ENCODE measurements at regions not wholly inside any gene's neighbourhood (a gene's known extent, or its start where the extent isn't known, plus 50 kb on each side); places are given as distances from the start of the nearest gene placed in this dataset.

DNA sequence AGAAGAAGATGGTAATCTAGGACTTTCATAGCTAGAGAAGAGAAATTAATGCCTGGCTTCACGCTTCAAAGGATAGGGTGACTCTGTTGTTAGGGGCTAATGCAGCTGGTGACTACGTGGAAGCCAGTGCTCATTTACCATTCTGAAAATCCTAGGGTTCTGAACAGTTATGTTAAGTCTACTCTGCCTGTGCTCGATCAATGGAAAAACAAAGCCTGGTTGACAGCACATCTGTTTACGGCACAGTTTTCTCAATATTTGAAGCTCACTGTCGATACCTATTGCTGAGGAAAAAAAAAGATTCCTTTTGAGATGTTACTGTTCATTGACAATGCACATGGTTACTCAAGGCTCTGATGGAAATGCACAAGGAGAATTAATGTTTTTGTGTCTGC is 182.6 kb upstream of the NUDT6 start:
- DNase-seq (ENCODE audit: insufficient read length) (no peak), FAIRE-seq (no peak)
- TF ChIP-seq TAF1 (IDR thresholded peaks at IDR 0.05; ENCODE audit: borderline replicate concordance, low read depth, low read length) (no peak), POLR2A (IDR thresholded peaks at IDR 0.05; ENCODE audit: low read depth, low read length) (no peak), POLR2AphosphoS5 (IDR thresholded peaks at IDR 0.05; ENCODE audit: low read depth, low read length) (no peak)

DNA sequence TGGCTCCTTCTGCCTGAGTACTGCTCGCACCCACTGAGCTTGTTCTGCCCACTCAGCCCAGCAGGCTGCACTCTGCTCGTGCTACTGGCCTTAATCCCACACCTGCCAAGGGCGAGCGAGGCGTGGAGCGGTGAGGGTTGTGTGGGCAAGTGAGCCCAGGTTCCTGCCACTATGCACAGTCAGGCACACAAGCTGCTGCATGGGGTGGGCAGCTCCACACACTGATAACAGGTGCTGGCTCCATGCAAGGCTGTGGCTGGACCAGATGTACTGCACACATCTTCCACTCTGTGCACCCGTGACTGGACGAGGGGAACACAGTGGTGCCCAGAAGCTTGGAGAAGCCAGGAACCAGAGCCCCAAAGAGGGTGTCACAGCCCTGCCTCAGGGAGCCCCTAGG is 184.3 kb upstream of the NUDT6 start:
- no peak for TF ChIP-seq POLR2AphosphoS5 (IDR thresholded peaks at IDR 0.05; ENCODE audit: low read depth, low read length)
- TF ChIP-seq TAF1 (IDR thresholded peaks at IDR 0.05; ENCODE audit: borderline replicate concordance, low read depth, low read length): no peak
- no peak for TF ChIP-seq POLR2A (IDR thresholded peaks at IDR 0.05; ENCODE audit: low read depth, low read length)
- no peak for DNase-seq (ENCODE audit: insufficient read length)
- FAIRE-seq: no peak

- DNase-seq (ENCODE audit: insufficient read length): no peak
- no peak for FAIRE-seq
- TF ChIP-seq TAF1 (IDR thresholded peaks at IDR 0.05; ENCODE audit: borderline replicate concordance, low read depth, low read length): no peak
- no peak for TF ChIP-seq POLR2A (IDR thresholded peaks at IDR 0.05; ENCODE audit: low read depth, low read length)
- no peak for TF ChIP-seq POLR2AphosphoS5 (IDR thresholded peaks at IDR 0.05; ENCODE audit: low read depth, low read length)
These were observed 185.3 kb upstream of the NUDT6 start for GRCh38 chr4:123107444-123108252.

DNA sequence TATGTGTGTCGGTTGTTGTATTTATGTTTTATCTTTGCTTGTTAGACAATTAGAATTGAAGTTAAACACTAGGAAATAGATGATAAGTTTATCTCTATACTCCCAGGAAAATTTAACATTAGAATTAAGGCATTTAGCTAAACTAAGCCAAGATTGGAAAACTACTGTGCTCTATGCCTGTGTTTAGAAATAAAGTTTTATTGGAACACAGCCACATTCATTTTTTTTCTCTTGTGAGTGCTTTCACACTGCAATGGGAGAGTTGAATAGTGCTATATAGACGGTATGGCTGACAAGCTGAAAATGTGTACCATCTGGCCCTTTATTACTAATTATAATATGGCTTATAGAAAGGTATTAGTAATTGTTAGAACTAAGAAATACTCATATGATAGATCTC is 186.7 kb upstream of the NUDT6 start:
- DNase-seq (ENCODE audit: insufficient read length) (no peak), FAIRE-seq (no peak)
- TF ChIP-seq POLR2AphosphoS5 (IDR thresholded peaks at IDR 0.05; ENCODE audit: low read depth, low read length) (no peak), TAF1 (IDR thresholded peaks at IDR 0.05; ENCODE audit: borderline replicate concordance, low read depth, low read length) (no peak), POLR2A (IDR thresholded peaks at IDR 0.05; ENCODE audit: low read depth, low read length) (no peak)

- TF ChIP-seq POLR2AphosphoS5 (IDR thresholded peaks at IDR 0.05; ENCODE audit: low read depth, low read length) (no peak), TAF1 (IDR thresholded peaks at IDR 0.05; ENCODE audit: borderline replicate concordance, low read depth, low read length) (no peak), POLR2A (IDR thresholded peaks at IDR 0.05; ENCODE audit: low read depth, low read length) (no peak)
- DNase-seq (ENCODE audit: insufficient read length) (no peak), FAIRE-seq (no peak)
These were observed 187.8 kb upstream of the NUDT6 start for GRCh38 chr4:123110147-123110546.

DNA sequence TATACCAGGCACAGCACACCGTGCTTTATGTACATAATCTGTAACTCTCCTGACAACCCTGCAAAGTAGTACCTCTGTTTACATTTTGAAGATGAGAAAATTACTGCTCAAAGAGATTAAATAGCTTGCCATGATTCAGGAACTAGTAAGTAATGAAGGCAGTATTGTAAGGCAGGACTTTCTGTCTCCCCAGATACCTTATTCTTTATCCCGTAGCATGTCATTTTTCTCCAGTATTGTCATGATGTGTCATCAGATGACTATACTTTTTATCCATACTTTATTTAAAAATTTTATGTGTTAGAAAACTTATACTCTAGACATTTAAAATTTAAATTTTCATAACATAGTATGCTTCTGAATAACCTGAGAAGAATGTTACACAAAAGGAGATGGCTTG is 188.3 kb upstream of the NUDT6 start:
- TF ChIP-seq POLR2A (IDR thresholded peaks at IDR 0.05; ENCODE audit: low read depth, low read length) (no peak), POLR2AphosphoS5 (IDR thresholded peaks at IDR 0.05; ENCODE audit: low read depth, low read length) (no peak), TAF1 (IDR thresholded peaks at IDR 0.05; ENCODE audit: borderline replicate concordance, low read depth, low read length) (no peak)
- no peak for DNase-seq (ENCODE audit: insufficient read length)
- no peak for FAIRE-seq

DNA sequence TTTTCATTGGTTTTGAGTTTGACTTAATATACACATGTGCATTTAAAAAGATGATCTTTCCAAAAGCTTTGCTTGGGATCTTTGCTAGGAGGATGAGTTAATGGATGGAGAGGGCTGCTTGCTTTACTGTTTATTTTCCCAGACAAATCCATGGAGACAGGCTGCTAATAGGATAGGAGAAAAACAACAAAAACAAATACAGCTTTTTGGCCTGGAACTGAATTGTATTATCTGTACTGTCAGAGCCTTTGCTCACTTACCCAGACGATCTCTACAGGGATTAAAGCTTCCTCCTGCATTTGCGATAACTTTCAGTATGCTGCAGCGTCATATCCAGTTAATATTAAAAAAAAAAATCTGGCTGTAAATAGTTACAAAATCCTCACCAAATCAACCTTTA is 190.8 kb upstream of the NUDT6 start:
- TF ChIP-seq TAF1 (IDR thresholded peaks at IDR 0.05; ENCODE audit: borderline replicate concordance, low read depth, low read length) (no peak), POLR2A (IDR thresholded peaks at IDR 0.05; ENCODE audit: low read depth, low read length) (no peak), POLR2AphosphoS5 (IDR thresholded peaks at IDR 0.05; ENCODE audit: low read depth, low read length) (no peak)
- FAIRE-seq: no peak
- DNase-seq (ENCODE audit: insufficient read length): no peak

- FAIRE-seq (no peak), DNase-seq (ENCODE audit: insufficient read length) (no peak)
- TF ChIP-seq POLR2A (IDR thresholded peaks at IDR 0.05; ENCODE audit: low read depth, low read length): no peak
These were observed 191.9 kb upstream of the NUDT6 start for GRCh38 chr4:123114084-123114914.

DNA sequence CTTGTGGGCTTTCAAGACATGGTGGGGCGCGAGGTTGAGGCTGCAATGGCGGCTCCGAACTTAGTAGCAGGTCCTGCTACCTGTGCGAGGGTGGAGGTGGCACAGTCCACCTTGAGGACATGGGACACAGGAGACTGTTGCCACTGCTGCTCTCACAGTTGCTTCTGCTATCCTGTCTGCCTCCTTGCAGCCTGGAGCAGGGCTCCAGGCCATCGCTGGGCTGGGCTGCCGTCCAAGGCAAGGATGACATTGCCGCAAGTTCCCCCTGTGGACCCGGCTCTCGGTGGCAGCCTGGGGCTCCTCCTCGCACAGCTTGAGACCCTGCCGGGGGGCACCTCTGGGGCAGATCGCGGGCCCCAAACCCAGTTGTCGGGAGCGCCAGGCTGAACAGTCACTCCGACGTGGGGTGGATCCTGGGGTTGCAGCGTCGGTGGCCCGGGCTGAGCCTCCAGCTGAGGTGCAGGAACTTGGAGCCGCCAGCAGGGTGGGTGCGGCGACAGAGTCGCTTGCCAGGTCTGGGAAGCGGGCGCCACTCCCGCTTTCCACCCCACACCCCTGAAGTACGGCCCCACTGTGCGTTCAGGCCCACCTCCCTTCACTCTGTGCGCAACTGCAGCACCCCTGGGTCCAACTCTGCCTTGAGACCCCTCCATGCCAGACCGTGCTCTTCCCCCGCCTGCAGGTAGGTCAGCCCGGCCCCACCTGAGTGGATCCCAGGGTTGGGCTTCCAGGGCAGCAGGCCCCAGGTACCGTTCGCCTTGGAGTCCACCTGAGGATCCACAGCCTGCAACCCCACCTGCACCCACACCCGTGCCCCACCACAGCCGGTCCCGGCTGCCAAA is 192.7 kb upstream of the NUDT6 start:
- no peak for FAIRE-seq
- DNase-seq (ENCODE audit: insufficient read length): no peak
- TF ChIP-seq POLR2A (IDR thresholded peaks at IDR 0.05; ENCODE audit: low read depth, low read length) (no peak), TAF1 (IDR thresholded peaks at IDR 0.05; ENCODE audit: borderline replicate concordance, low read depth, low read length) (no peak), POLR2AphosphoS5 (IDR thresholded peaks at IDR 0.05; ENCODE audit: low read depth, low read length) (no peak)

DNA sequence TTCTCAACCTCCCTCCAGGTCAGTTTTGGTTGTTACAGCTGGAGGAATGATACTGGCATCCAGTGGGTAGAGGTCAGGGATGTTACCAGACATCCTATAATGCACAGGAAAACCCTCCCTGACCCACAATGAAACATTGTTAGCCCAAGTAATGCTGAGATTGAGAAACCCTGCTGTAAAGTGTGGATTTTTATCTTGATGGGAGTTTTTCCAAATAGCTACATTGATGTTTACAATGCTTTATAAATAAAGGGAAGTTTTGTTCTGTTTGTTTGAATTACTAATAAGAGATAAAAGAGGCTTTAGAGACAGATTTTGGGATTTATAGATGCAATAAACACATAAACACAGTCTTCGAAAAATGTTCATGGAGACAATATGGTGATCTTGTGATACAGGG is 194.0 kb upstream of the NUDT6 start:
- TF ChIP-seq TAF1 (IDR thresholded peaks at IDR 0.05; ENCODE audit: borderline replicate concordance, low read depth, low read length): no peak
- no peak for TF ChIP-seq POLR2A (IDR thresholded peaks at IDR 0.05; ENCODE audit: low read depth, low read length)
- TF ChIP-seq POLR2AphosphoS5 (IDR thresholded peaks at IDR 0.05; ENCODE audit: low read depth, low read length): no peak
- FAIRE-seq (no peak), DNase-seq (ENCODE audit: insufficient read length) (no peak)

- no peak for DNase-seq (ENCODE audit: insufficient read length)
- FAIRE-seq: no peak
- TF ChIP-seq POLR2A (IDR thresholded peaks at IDR 0.05; ENCODE audit: low read depth, low read length) (no peak), TAF1 (IDR thresholded peaks at IDR 0.05; ENCODE audit: borderline replicate concordance, low read depth, low read length) (no peak), POLR2AphosphoS5 (IDR thresholded peaks at IDR 0.05; ENCODE audit: low read depth, low read length) (no peak)
These were observed 198.1 kb upstream of the NUDT6 start for GRCh38 chr4:123120473-123120872.
